MM.1S (cell line): ENCODE measurements at regions not wholly inside any gene's neighbourhood (a gene's known extent, or its start where the extent isn't known, plus 50 kb on each side); places are given as distances from the start of the nearest gene placed in this dataset.

Source experiments
- DNase-seq: peaks from one replicate; pipeline ENCODE4 v3.0.0-alpha.2; 2015
- H2AFZ ChIP-seq: fragments of 300-600 bp; sonication (generic); 2 replicates; pipeline ENCODE4 v1.6.0; 2016; ENCODE audit warnings: antibody characterized with exemption, low read length
- H3F3A ChIP-seq: fragments of 300-600 bp; sonication (generic); 2 replicates; pipeline ENCODE4 v1.6.1; 2016; ENCODE audit warnings: mild to moderate bottlenecking, antibody characterized with exemption, low read length, moderate library complexity, mixed read lengths; ENCODE audit not compliant: insufficient read depth
- H3K27ac ChIP-seq: fragments of 300-600 bp; sonication (generic); 2 replicates; pipeline ENCODE4 v1.5.1; 2016; ENCODE audit warnings: mild to moderate bottlenecking, low read length
- H3K27me3 ChIP-seq: fragments of 300-600 bp; sonication (generic); replicated peaks from 2 replicates; pipeline ENCODE4 v1.6.0; 2016; ENCODE audit warnings: low read length; ENCODE audit not compliant: insufficient read depth
- H3K36me3 ChIP-seq: fragments of 300-600 bp; sonication (generic); replicated peaks from 2 replicates; pipeline ENCODE4 v1.6.1; 2016; ENCODE audit warnings: mild to moderate bottlenecking, low read length, mixed read lengths; ENCODE audit not compliant: insufficient read depth
- H3K4me1 ChIP-seq: fragments of 300-600 bp; sonication (generic); 2 replicates; pipeline ENCODE4 v1.6.1; 2016; ENCODE audit warnings: low read length, mixed read lengths
- H3K4me2 ChIP-seq: fragments of 300-600 bp; sonication (generic); 2 replicates; pipeline ENCODE4 v1.6.0; 2016; ENCODE audit warnings: low read depth, low read length
- H3K4me3 ChIP-seq: fragments of 300-600 bp; sonication (generic); 2 replicates; pipeline ENCODE4 v1.5.1; 2016; ENCODE audit warnings: low read length, mixed read lengths
- H3K79me2 ChIP-seq: fragments of 300-600 bp; sonication (generic); 2 replicates; pipeline ENCODE4 v1.6.1; 2016; ENCODE audit warnings: mixed run types, low read length, mixed read lengths
- H3K9ac ChIP-seq: fragments of 300-600 bp; sonication (generic); 2 replicates; pipeline ENCODE4 v1.6.1; 2016; ENCODE audit warnings: low read length, mixed read lengths
- H3K9me2 ChIP-seq: fragments of 300-600 bp; sonication (generic); replicated peaks from 2 replicates; pipeline ENCODE4 v1.6.1; 2016; ENCODE audit warnings: mild to moderate bottlenecking, low read length, mixed read lengths; ENCODE audit not compliant: insufficient read depth
- H3K9me3 ChIP-seq: fragments of 300-600 bp; sonication (generic); replicated peaks from 2 replicates; pipeline ENCODE4 v1.6.1; 2016; ENCODE audit warnings: mild to moderate bottlenecking, low read length, mixed read lengths; ENCODE audit not compliant: insufficient read depth
- H4K20me1 ChIP-seq: fragments of 300-600 bp; sonication (generic); 2 replicates; pipeline ENCODE4 v1.6.1; 2016; ENCODE audit warnings: mild to moderate bottlenecking, low read length, moderate library complexity, mixed read lengths; ENCODE audit not compliant: insufficient read depth
- EZH2 ChIP-seq: fragments of 300-600 bp; sonication (generic); optimal IDR thresholded peaks from 2 replicates; pipeline ENCODE3; 2017; ENCODE audit warnings: low read depth, mild to moderate bottlenecking, antibody characterized with exemption, low read length, mixed read lengths
- EZH2phosphoT487 ChIP-seq: fragments of 300-600 bp; sonication (generic); IDR thresholded peaks from 2 replicates; pipeline ENCODE4 v1.6.1; 2018; ENCODE audit warnings: antibody characterized with exemption, low read length
- TF ChIP-seq, protein P1 (sequence below): fragments of 300-600 bp; sonication (generic); IDR thresholded peaks from 2 replicates; pipeline ENCODE4 v1.5.1; 2016; ENCODE audit warnings: antibody characterized with exemption, low read length, mixed read lengths

DNA sequence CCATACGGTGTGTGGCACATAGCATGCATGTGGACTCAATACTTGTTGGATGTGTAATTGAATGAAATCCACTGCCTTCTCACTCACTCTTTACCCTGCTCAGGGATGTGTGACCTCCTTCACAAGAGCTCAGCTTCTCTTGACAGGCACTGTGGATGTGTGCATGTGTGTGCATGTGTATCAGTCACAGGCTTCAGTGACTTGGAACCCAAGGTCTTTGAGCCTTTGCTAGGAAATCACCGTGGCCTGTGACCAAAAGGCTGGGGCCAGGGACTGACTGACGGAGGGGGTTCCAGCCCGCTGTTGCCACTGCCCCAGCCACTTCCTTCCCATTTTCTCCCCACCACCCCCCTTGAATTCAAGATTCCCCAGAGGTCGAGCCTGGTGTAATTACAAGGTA is 144.4 kb upstream of the POU3F1 start:
- no peaks in the 10 kb centered on the region for H3K36me3 ChIP-seq
- no peaks in the 10 kb centered on the region for H4K20me1 ChIP-seq
- no peaks in the 10 kb centered on the region for H3K4me1 ChIP-seq
- H3K9me3 ChIP-seq, result no peaks in the 10 kb centered on the region
- no peak for DNase-seq
- no peaks in the 10 kb centered on the region for H3K79me2 ChIP-seq
- H3F3A ChIP-seq, result no peaks in the 10 kb centered on the region
- no peak overlapping the region for H3K27ac ChIP-seq
- no peaks in the 10 kb centered on the region for H3K27me3 ChIP-seq
- no peak overlapping the region for H3K9ac ChIP-seq
- TF ChIP-seq, protein P1, sequence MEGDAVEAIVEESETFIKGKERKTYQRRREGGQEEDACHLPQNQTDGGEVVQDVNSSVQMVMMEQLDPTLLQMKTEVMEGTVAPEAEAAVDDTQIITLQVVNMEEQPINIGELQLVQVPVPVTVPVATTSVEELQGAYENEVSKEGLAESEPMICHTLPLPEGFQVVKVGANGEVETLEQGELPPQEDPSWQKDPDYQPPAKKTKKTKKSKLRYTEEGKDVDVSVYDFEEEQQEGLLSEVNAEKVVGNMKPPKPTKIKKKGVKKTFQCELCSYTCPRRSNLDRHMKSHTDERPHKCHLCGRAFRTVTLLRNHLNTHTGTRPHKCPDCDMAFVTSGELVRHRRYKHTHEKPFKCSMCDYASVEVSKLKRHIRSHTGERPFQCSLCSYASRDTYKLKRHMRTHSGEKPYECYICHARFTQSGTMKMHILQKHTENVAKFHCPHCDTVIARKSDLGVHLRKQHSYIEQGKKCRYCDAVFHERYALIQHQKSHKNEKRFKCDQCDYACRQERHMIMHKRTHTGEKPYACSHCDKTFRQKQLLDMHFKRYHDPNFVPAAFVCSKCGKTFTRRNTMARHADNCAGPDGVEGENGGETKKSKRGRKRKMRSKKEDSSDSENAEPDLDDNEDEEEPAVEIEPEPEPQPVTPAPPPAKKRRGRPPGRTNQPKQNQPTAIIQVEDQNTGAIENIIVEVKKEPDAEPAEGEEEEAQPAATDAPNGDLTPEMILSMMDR, result no peak
- TF ChIP-seq EZH2, result no peak
- TF ChIP-seq EZH2phosphoT487, result no peak
- H3K9me2 ChIP-seq, result no peaks in the 10 kb centered on the region
- H3K4me3 ChIP-seq, result no peak overlapping the region
- no peak overlapping the region for H3K4me2 ChIP-seq
- no peak overlapping the region for H2AFZ ChIP-seq

DNA sequence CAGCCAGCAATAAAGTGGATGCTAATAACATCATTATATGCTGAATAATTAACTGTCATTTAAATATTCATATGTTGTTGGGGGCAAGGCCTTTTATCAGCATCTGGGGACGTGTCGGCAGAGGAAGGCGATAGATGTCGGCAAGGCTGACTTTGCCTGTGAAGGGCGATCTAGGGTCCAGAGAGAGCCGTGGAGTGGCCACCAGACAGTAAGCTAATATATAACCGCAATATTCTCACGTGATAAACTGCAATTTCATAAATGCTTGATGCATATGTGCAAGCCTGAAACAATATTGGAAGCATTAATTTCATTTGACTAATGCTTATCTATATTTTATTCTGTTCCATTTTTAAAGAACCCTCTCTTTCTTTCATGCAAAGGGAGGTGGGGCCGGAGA is 141.0 kb upstream of the POU3F1 start:
- Histone ChIP-seq H3K36me3 (no peaks in the 10 kb centered on the region), H3K27ac (no peak overlapping the region), H3K4me1 (no peaks in the 10 kb centered on the region), H3K79me2 (no peaks in the 10 kb centered on the region), H2AFZ (no peak overlapping the region), H3K27me3 (no peaks in the 10 kb centered on the region), H3K9me2 (no peaks in the 10 kb centered on the region), H3K4me2 (no peak overlapping the region), H4K20me1 (no peaks in the 10 kb centered on the region), H3K4me3 (no peak overlapping the region), H3K9ac (no peak overlapping the region), H3F3A (no peaks in the 10 kb centered on the region), H3K9me3 (no peaks in the 10 kb centered on the region)
- TF ChIP-seq EZH2 (no peak), EZH2phosphoT487 (no peak)
- TF ChIP-seq, protein P1, result no peak
- no peak for DNase-seq

DNA sequence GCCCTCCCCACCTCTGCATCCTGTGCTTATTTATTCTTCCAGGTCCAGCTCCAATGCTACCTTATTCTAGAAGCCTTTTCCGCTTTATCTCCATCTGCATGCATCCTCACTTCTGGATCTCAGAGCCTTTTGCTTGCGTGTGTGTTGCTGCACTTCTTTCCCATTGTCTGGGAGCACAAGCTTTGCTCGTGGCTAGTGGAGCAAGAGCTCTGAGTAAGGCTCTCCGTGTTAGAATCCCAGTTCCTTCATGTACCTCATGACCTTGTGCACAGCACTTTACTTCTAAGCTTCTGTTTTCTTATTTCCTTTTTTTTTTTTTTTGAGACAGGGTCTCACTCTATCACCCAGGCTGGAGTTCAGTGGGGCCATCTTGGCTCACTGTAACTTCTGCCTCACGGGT is 140.0 kb upstream of the POU3F1 start:
- H3K4me3 ChIP-seq, result no peak overlapping the region
- H2AFZ ChIP-seq, result no peak overlapping the region
- H3K27ac ChIP-seq, result no peak overlapping the region
- H3K4me1 ChIP-seq, result no peaks in the 10 kb centered on the region
- no peak for DNase-seq
- no peaks in the 10 kb centered on the region for H4K20me1 ChIP-seq
- no peak overlapping the region for H3K9ac ChIP-seq
- no peaks in the 10 kb centered on the region for H3K9me3 ChIP-seq
- no peaks in the 10 kb centered on the region for H3K79me2 ChIP-seq
- no peaks in the 10 kb centered on the region for H3K36me3 ChIP-seq
- H3F3A ChIP-seq, result no peaks in the 10 kb centered on the region
- H3K4me2 ChIP-seq, result no peak overlapping the region
- no peaks in the 10 kb centered on the region for H3K9me2 ChIP-seq
- TF ChIP-seq, protein P1, result no peak
- TF ChIP-seq EZH2, result no peak
- no peak for TF ChIP-seq EZH2phosphoT487
- H3K27me3 ChIP-seq, result no peaks in the 10 kb centered on the region
